ENCODE measurements at regions not wholly inside any gene's neighbourhood (a gene's known extent, or its start where the extent isn't known, plus 50 kb on each side); places are given as distances from the start of the nearest gene placed in this dataset.

DNA sequence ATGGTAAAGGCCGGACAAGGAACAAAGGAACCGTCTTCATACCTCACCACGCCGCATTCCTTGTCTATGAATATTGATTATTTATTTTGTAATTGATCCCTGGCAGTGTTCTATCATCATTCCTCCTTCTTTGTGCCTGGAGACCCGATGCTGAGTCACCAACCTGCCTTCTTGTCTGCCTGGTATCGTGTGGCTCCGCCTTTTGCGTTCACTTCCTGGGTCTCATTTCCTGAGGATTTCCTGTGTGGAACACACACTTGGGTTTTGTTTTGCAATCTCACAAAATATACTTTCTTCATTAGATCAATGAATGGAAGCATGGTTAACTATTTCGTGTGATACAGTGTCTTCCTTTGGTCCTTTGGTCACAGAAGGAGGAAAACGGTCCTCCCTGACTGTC, 95.5 kb upstream of the SNTG2 start:
- H3K4me3 Mint-ChIP-seq: no peak overlapping the region
- Histone ChIP-seq H3K9ac (ENCODE audit: extremely low read depth, low read length, poor library complexity, severe bottlenecking) (no peak overlapping the region), H3K9me3 (ENCODE audit: control insufficient read depth, low read length) (no peaks in the 10 kb centered on the region), H3K4me1 (ENCODE audit: control insufficient read depth, insufficient read depth, low read length) (no peaks in the 10 kb centered on the region), H3K27me3 (ENCODE audit: control insufficient read depth, insufficient read depth, low read length, poor library complexity, severe bottlenecking) (no peaks in the 10 kb centered on the region), H3K36me3 (ENCODE audit: control insufficient read depth, insufficient read depth, low read length) (no peaks in the 10 kb centered on the region), H3K27ac (ENCODE audit: low read depth, low read length) (no peak overlapping the region), H3K4me3 (ENCODE audit: low read length) (no peak overlapping the region)
- no peak overlapping the region for H3K27ac Mint-ChIP-seq
- H3K27me3 Mint-ChIP-seq (ENCODE audit: insufficient read depth): no peaks in the 10 kb centered on the region
- 83 to 85% methylated on average over 7 to 10 of the region's 10 CpGs for WGBS, 2 experiments (ENCODE audit: insufficient coverage in 1 of 2, insufficient read length in 1 of 2)
- TF ChIP-seq, protein P1, sequence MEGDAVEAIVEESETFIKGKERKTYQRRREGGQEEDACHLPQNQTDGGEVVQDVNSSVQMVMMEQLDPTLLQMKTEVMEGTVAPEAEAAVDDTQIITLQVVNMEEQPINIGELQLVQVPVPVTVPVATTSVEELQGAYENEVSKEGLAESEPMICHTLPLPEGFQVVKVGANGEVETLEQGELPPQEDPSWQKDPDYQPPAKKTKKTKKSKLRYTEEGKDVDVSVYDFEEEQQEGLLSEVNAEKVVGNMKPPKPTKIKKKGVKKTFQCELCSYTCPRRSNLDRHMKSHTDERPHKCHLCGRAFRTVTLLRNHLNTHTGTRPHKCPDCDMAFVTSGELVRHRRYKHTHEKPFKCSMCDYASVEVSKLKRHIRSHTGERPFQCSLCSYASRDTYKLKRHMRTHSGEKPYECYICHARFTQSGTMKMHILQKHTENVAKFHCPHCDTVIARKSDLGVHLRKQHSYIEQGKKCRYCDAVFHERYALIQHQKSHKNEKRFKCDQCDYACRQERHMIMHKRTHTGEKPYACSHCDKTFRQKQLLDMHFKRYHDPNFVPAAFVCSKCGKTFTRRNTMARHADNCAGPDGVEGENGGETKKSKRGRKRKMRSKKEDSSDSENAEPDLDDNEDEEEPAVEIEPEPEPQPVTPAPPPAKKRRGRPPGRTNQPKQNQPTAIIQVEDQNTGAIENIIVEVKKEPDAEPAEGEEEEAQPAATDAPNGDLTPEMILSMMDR (conservative IDR thresholded peaks at IDR 0.05): no peak
- no peaks in the 10 kb centered on the region for H3K36me3 Mint-ChIP-seq (ENCODE audit: low read depth)
- peaks cover 1% of the 10 kb centered on the region for H3K9me3 Mint-ChIP-seq
- no peaks in the 10 kb centered on the region for H3K4me1 Mint-ChIP-seq
- no peak for DNase-seq

DNA sequence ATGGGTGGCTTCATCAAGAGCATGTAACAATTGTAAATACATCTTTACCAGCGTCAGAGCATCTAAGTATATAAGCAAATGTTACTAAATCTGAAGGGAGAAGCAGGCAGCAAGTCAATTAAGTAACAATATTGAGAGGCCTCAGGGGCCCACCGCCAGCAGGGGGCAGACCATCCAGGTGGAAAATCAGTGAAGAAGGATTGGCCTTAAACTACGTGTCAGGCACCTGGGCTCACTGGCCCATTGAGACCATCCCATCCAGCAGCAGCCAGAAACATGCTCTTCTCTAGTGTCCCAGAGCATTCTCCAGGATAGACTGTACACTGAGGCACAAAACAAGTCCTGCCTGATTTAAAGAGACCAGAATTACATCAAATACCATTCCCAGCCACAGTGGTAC, 96.2 kb upstream of the SNTG2 start:
- 31 to 34% methylated on average over 3 of the region's 3 CpGs for WGBS, 2 experiments (ENCODE audit: insufficient coverage in 1 of 2, insufficient read length in 1 of 2)
- Mint-ChIP-seq H3K4me3 (no peak overlapping the region), H3K4me1 (no peaks in the 10 kb centered on the region), H3K9me3 (peaks cover 1% of the 10 kb centered on the region), H3K27ac (no peak overlapping the region), H3K36me3 (ENCODE audit: low read depth) (no peaks in the 10 kb centered on the region), H3K27me3 (ENCODE audit: insufficient read depth) (no peaks in the 10 kb centered on the region)
- H3K9ac ChIP-seq (ENCODE audit: extremely low read depth, low read length, poor library complexity, severe bottlenecking): no peak overlapping the region
- peak; percentile 94 for DNase-seq
- H3K36me3 ChIP-seq (ENCODE audit: control insufficient read depth, insufficient read depth, low read length): no peaks in the 10 kb centered on the region
- no peak overlapping the region for H3K27ac ChIP-seq (ENCODE audit: low read depth, low read length)
- TF ChIP-seq, protein P1 (conservative IDR thresholded peaks at IDR 0.05): peak; percentile 91
- H3K9me3 ChIP-seq (ENCODE audit: control insufficient read depth, low read length): no peaks in the 10 kb centered on the region
- H3K4me3 ChIP-seq (ENCODE audit: low read length): no peak overlapping the region
- no peaks in the 10 kb centered on the region for H3K27me3 ChIP-seq (ENCODE audit: control insufficient read depth, insufficient read depth, low read length, poor library complexity, severe bottlenecking)
- H3K4me1 ChIP-seq (ENCODE audit: control insufficient read depth, insufficient read depth, low read length): no peaks in the 10 kb centered on the region

DNA sequence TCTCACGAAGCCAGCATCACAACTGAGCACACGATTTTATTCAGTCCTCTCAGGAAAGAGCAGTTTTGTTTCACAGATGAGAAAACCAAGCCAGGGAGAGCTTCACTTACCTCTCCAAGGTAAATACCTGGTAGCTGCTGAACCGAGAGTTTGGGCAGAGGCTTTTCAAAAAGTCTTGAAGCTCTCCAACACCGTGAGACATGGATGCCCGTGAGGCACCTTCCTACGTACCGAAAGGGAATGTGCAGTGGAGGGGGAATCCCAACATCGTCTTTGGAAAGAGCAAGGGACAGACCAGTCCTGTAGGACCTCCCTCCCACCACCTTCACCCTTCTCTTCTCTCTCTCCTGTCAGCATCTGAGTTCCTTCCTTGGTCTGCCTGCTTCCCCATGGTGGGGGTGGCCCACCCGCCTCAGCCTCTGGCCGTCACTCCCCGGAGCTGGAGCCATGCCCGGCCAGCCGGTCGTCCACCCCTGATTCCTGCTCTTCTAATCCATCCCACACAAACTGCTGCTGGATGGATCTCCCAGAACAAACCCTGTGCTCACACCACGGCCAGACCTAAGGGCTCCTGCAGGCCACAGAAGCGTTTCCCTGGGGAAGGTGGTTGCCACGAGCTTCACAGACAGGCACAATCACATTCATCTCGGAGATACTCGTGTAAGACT, 97.3 kb upstream of the SNTG2 start:
- H3K9me3 Mint-ChIP-seq: peaks cover 1% of the 10 kb centered on the region
- no peaks in the 10 kb centered on the region for H3K36me3 Mint-ChIP-seq (ENCODE audit: low read depth)
- Histone ChIP-seq H3K4me3 (ENCODE audit: low read length) (no peak overlapping the region), H3K27ac (ENCODE audit: low read depth, low read length) (no peak overlapping the region), H3K9me3 (ENCODE audit: control insufficient read depth, low read length) (no peaks in the 10 kb centered on the region), H3K9ac (ENCODE audit: extremely low read depth, low read length, poor library complexity, severe bottlenecking) (no peak overlapping the region), H3K4me1 (ENCODE audit: control insufficient read depth, insufficient read depth, low read length) (no peaks in the 10 kb centered on the region), H3K36me3 (ENCODE audit: control insufficient read depth, insufficient read depth, low read length) (no peaks in the 10 kb centered on the region), H3K27me3 (ENCODE audit: control insufficient read depth, insufficient read depth, low read length, poor library complexity, severe bottlenecking) (no peaks in the 10 kb centered on the region)
- no peak overlapping the region for H3K27ac Mint-ChIP-seq
- no peaks in the 10 kb centered on the region for H3K4me1 Mint-ChIP-seq
- TF ChIP-seq, protein P1 (conservative IDR thresholded peaks at IDR 0.05): no peak
- 92 to 93% methylated on average over 11 to 19 of the region's 19 CpGs for WGBS, 2 experiments (ENCODE audit: insufficient coverage in 1 of 2, insufficient read length in 1 of 2)
- no peaks in the 10 kb centered on the region for H3K27me3 Mint-ChIP-seq (ENCODE audit: insufficient read depth)
- no peak overlapping the region for H3K4me3 Mint-ChIP-seq
- no peak for DNase-seq

Data from endodermal cell (in vitro differentiated cells).